Common myeloid progenitor, CD34-positive (primary cell): ENCODE measurements at regions not wholly inside any gene's neighbourhood (a gene's known extent, or its start where the extent isn't known, plus 50 kb on each side); places are given as distances from the start of the nearest gene placed in this dataset.
A peak's percentile ranks its signal among the peaks of the same experiment; 100 is the strongest.

Experiments used
- CTCF ChIA-PET: fragments of 350-600 bp; sonication (Branson Sonifier 250); formaldehyde crosslinking; loops from one replicate; lab custom pipeline; 2021; ENCODE audit warnings: antibody characterized with exemption; lab: Charles Lee
- POLR2A ChIA-PET: fragments of 350-600 bp; sonication (Branson Sonifier 250); formaldehyde crosslinking; loops from one replicate; lab custom pipeline; 2021; ENCODE audit warnings: antibody characterized with exemption; lab: Charles Lee
- DNase-seq, 3 donors: peaks; one replicate each; pipeline versions ENCODE4 v3.0.0 to v3.0.0-alpha.2; 2013
- H3K27ac ChIP-seq, 2 experiments: 1 replicate in 1 of 2; 2 replicates in 1 of 2; pipeline ENCODE4 v1.7.0; 2013; ENCODE audit warnings: inconsistent platforms in 2 of 2, low read length in 2 of 2, mild to moderate bottlenecking in 2 of 2, low read depth in 1 of 2, moderate library complexity in 1 of 2; ENCODE audit not compliant: severe bottlenecking in 2 of 2, insufficient read depth in 1 of 2, poor library complexity in 1 of 2
- H3K27me3 ChIP-seq, 5 experiments: replicated peaks in 2 of 5; 1 replicate in 3 of 5; 2 replicates in 2 of 5; pipeline versions ENCODE4 v1.6.1 to v1.7.0; 2013; ENCODE audit warnings: low read length in 4 of 5, mild to moderate bottlenecking in 2 of 5, moderate library complexity in 2 of 5, inconsistent platforms in 1 of 5; ENCODE audit not compliant: insufficient read depth in 5 of 5, control insufficient read depth in 4 of 5
- H3K36me3 ChIP-seq, 4 experiments: 1 replicate in 2 of 4; 2 replicates in 2 of 4; pipeline versions ENCODE4 v1.6.1 to v1.7.0; 2013; ENCODE audit warnings: low read length in 3 of 4, control low read depth in 1 of 4, mild to moderate bottlenecking in 1 of 4; ENCODE audit not compliant: control insufficient read depth in 4 of 4, insufficient read depth in 4 of 4
- H3K4me1 ChIP-seq, 4 experiments: 1 replicate in 3 of 4; 2 replicates in 1 of 4; pipeline versions ENCODE4 v1.6.1 to v1.7.1; 2013; ENCODE audit warnings: low read length in 3 of 4, mild to moderate bottlenecking in 3 of 4, control low read depth in 1 of 4, inconsistent platforms in 1 of 4, moderate library complexity in 1 of 4; ENCODE audit not compliant: control insufficient read depth in 4 of 4, insufficient read depth in 4 of 4; ENCODE audit errors: control extremely low read depth in 1 of 4
- H3K4me3 ChIP-seq, 7 experiments: 1 replicate in 4 of 7; 2 replicates in 3 of 7; pipeline versions ENCODE4 v1.5.1 to v1.7.0; 2013; ENCODE audit warnings: mild to moderate bottlenecking in 7 of 7, low read length in 6 of 7, moderate library complexity in 6 of 7, inconsistent platforms in 2 of 7, low read depth in 2 of 7, control low read depth in 1 of 7; ENCODE audit not compliant: insufficient read depth in 4 of 7, control insufficient read depth in 1 of 7; ENCODE audit errors: extremely low read depth in 1 of 7
- H3K9me3 ChIP-seq, 5 experiments: 1 replicate in 4 of 5; 2 replicates in 1 of 5; pipeline versions ENCODE4 v1.6.1 to v1.7.1; 2013; ENCODE audit warnings: low read length in 4 of 5, mild to moderate bottlenecking in 2 of 5, inconsistent platforms in 1 of 5, low read depth in 1 of 5, moderate library complexity in 1 of 5; ENCODE audit not compliant: control insufficient read depth in 4 of 5, insufficient read depth in 2 of 5; ENCODE audit errors: control extremely low read depth in 1 of 5
- WGBS: methylation state at CpG from one replicate; pipeline ENCODE4 v1.1.5; 2013; ENCODE audit not compliant: insufficient coverage; 5-methylcytosine and 5-hydroxymethylcytosine counted together

GRCh38 chr2:66805968-66806367 lies 371.0 kb downstream of the MEIS1 start:
- POLR2A ChIA-PET = no interaction called here
- Histone ChIP-seq H3K27ac (no peak overlapping the region), H3K27me3 (no peaks in the 10 kb centered on the region), H3K9me3 (no peaks in the 10 kb centered on the region), H3K4me1 (no peaks in the 10 kb centered on the region), H3K36me3 (no peaks in the 10 kb centered on the region), H3K4me3 (no peak overlapping the region)
- CTCF ChIA-PET = no interaction called here
- no CpG with 5 or more reads among the region's 3 CpGs for WGBS
- DNase-seq = no peak

GRCh38 chr2:66813525-66813924 lies 378.6 kb downstream of the MEIS1 start:
- ChIA-PET CTCF (no interaction called here), POLR2A (no interaction called here)
- no peak for DNase-seq
- Histone ChIP-seq H3K27me3 (no peaks in the 10 kb centered on the region), H3K4me1 (peaks cover 0 to 3% (median 0%) of the 10 kb centered on the region in 4 experiments), H3K4me3 (no peak overlapping the region), H3K9me3 (peaks cover 0 to 7% (median 0%) of the 10 kb centered on the region in 5 experiments), H3K27ac (no peak overlapping the region), H3K36me3 (no peaks in the 10 kb centered on the region)
- WGBS = no CpG with 5 or more reads among the region's 1 CpG

- no peaks in the 10 kb centered on the region for H3K36me3 ChIP-seq
- DNase-seq = no peak
- H3K4me1 ChIP-seq = peaks cover 0 to 3% (median 0%) of the 10 kb centered on the region in 4 experiments
- H3K9me3 ChIP-seq = peaks cover 0 to 11% (median 3%) of the 10 kb centered on the region in 5 experiments
- 89% methylated on average over 2 of the region's 2 CpGs for WGBS
- POLR2A ChIA-PET = no interaction called here
- no peak overlapping the region for H3K4me3 ChIP-seq
- no peaks in the 10 kb centered on the region for H3K27me3 ChIP-seq
- no peak overlapping the region for H3K27ac ChIP-seq
- CTCF ChIA-PET = no interaction called here
These were observed 379.1 kb downstream of the MEIS1 start for GRCh38 chr2:66813976-66814375.

GRCh38 chr2:66814916-66815315 lies 380.0 kb downstream of the MEIS1 start:
- peak in 2 of 3 donors; percentile 8 to 10 for DNase-seq
- Histone ChIP-seq H3K9me3 (peaks cover 0 to 14% (median 3%) of the 10 kb centered on the region in 5 experiments), H3K4me1 (peaks cover 0 to 3% (median 0%) of the 10 kb centered on the region in 4 experiments), H3K27ac (no peak overlapping the region), H3K36me3 (no peaks in the 10 kb centered on the region), H3K27me3 (no peaks in the 10 kb centered on the region), H3K4me3 (no peak overlapping the region)
- ChIA-PET POLR2A (no interaction called here), CTCF (no interaction called here)
- no CpG with 5 or more reads among the region's 1 CpG for WGBS

- Histone ChIP-seq H3K4me3 (no peak overlapping the region), H3K4me1 (peaks cover 0 to 3% (median 0%) of the 10 kb centered on the region in 4 experiments), H3K9me3 (peaks cover 0 to 14% (median 3%) of the 10 kb centered on the region in 5 experiments), H3K27me3 (no peaks in the 10 kb centered on the region), H3K36me3 (no peaks in the 10 kb centered on the region), H3K27ac (no peak overlapping the region)
- CTCF ChIA-PET = interaction anchor here (1.3 kb wide), 1 partner anchor 11 kb away, joined by 3 read pairs; no protein-coding TSS in a partner anchor
- 90% methylated on average over 2 of the region's 4 CpGs for WGBS
- POLR2A ChIA-PET = interaction anchor here (0.6 kb wide), 1 partner anchor 311 kb away, joined by 3 read pairs; no protein-coding TSS in a partner anchor
- DNase-seq = no peak
These were observed 381.0 kb downstream of the MEIS1 start for GRCh38 chr2:66815886-66816285.

GRCh38 chr2:66821168-66821567 lies 386.2 kb downstream of the MEIS1 start:
- Histone ChIP-seq H3K27ac (no peak overlapping the region), H3K4me3 (no peak overlapping the region), H3K4me1 (no peaks in the 10 kb centered on the region), H3K36me3 (no peaks in the 10 kb centered on the region), H3K9me3 (peaks cover 0 to 8% (median 3%) of the 10 kb centered on the region in 5 experiments), H3K27me3 (no peaks in the 10 kb centered on the region)
- POLR2A ChIA-PET = no interaction called here
- CTCF ChIA-PET = no interaction called here
- DNase-seq = no peak
- 100% methylated on average over 3 of the region's 4 CpGs for WGBS

GRCh38 chr2:66822186-66822585 lies 387.3 kb downstream of the MEIS1 start:
- no peaks in the 10 kb centered on the region for H3K4me1 ChIP-seq
- WGBS = 98% methylated on average over 4 of the region's 6 CpGs
- ChIA-PET CTCF (no interaction called here), POLR2A (no interaction called here)
- H3K9me3 ChIP-seq = peaks cover 0 to 8% (median 3%) of the 10 kb centered on the region in 5 experiments
- H3K27me3 ChIP-seq = no peaks in the 10 kb centered on the region
- H3K36me3 ChIP-seq = no peaks in the 10 kb centered on the region
- no peak overlapping the region for H3K4me3 ChIP-seq
- DNase-seq = no peak
- H3K27ac ChIP-seq = no peak overlapping the region
